ENCODE measurements at regions not wholly inside any gene's neighbourhood (a gene's known extent, or its start where the extent isn't known, plus 50 kb on each side); places are given as distances from the start of the nearest gene placed in this dataset.

DNA sequence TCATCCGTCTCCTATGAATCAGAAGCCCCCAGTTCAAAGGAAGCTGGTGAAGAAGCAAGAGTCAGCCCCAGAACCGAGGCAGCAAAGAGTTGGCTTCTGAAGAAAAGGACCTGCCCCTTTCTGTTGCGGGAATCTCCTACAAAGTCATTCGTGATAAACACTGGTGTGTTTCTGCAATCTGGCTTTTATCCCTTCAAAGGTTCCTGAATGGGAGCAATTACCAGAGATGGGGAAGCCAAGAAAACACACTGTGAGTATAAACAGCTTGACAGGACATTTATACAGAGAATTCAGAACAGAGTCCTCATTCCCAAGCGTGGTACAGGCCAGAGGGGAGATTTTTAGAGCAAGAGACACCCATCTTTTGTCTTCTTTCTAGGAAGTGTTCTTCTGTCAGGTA is 226.8 kb upstream of the LNX1 start:
- TF ChIP-seq CTCF (conservative IDR thresholded peaks at IDR 0.05 in 1 of 2, IDR thresholded peaks at IDR 0.05 in 1 of 2; ENCODE audit: extremely low read depth in 1 of 2, insufficient read depth in 1 of 2, low read depth in 1 of 2, low read length in 2 of 2), result no peak
- TF ChIP-seq EZH2 (IDR thresholded peaks at IDR 0.05; ENCODE audit: borderline replicate concordance, low read length), result no peak

All from mammary epithelial cell (primary cell).